ENCODE measurements at regions not wholly inside any gene's neighbourhood (a gene's known extent, or its start where the extent isn't known, plus 50 kb on each side); places are given as distances from the start of the nearest gene placed in this dataset.

GRCh38 chr2:196259507-196260481 lies 88.4 kb upstream of the STK17B start:
- H3K27me3 ChIP-seq (ENCODE audit: control insufficient read depth in 3 of 3, insufficient read depth in 3 of 3, low read length in 3 of 3): no peaks in the 10 kb centered on the region
- no peaks in the 10 kb centered on the region for H3K36me3 ChIP-seq (ENCODE audit: control insufficient read depth in 3 of 3, insufficient read depth in 3 of 3, low read length in 3 of 3)
- no peaks in the 10 kb centered on the region for H3K4me1 ChIP-seq (ENCODE audit: control insufficient read depth in 3 of 3, insufficient read depth in 3 of 3, low read length in 3 of 3)
- no peak overlapping the region for H3K27ac ChIP-seq (ENCODE audit: low read depth, low read length)
- H3K4me3 ChIP-seq (ENCODE audit: low read length in 3 of 3): no peak overlapping the region
- no peak overlapping the region for H3K9ac ChIP-seq (ENCODE audit: low read depth in 1 of 3, low read length in 3 of 3)
- H3K9me3 ChIP-seq (ENCODE audit: control insufficient read depth in 3 of 3, low read length in 3 of 3): no peaks in the 10 kb centered on the region

- no peak overlapping the region for H3K9ac ChIP-seq (ENCODE audit: low read depth in 1 of 3, low read length in 3 of 3)
- H3K4me3 ChIP-seq (ENCODE audit: low read length in 3 of 3): no peak overlapping the region
- no peaks in the 10 kb centered on the region for H3K4me1 ChIP-seq (ENCODE audit: control insufficient read depth in 3 of 3, insufficient read depth in 3 of 3, low read length in 3 of 3)
- no peaks in the 10 kb centered on the region for H3K9me3 ChIP-seq (ENCODE audit: control insufficient read depth in 3 of 3, low read length in 3 of 3)
- H3K27me3 ChIP-seq (ENCODE audit: control insufficient read depth in 3 of 3, insufficient read depth in 3 of 3, low read length in 3 of 3): no peaks in the 10 kb centered on the region
- no peaks in the 10 kb centered on the region for H3K36me3 ChIP-seq (ENCODE audit: control insufficient read depth in 3 of 3, insufficient read depth in 3 of 3, low read length in 3 of 3)
- no peak overlapping the region for H3K27ac ChIP-seq (ENCODE audit: low read depth, low read length)
Observed at GRCh38 chr2:196260546-196260945, 89.2 kb upstream of the STK17B start.

GRCh38 chr2:196262606-196263005 lies 91.2 kb upstream of the STK17B start:
- no peak overlapping the region for H3K4me3 ChIP-seq (ENCODE audit: low read length in 3 of 3)
- no peaks in the 10 kb centered on the region for H3K36me3 ChIP-seq (ENCODE audit: control insufficient read depth in 3 of 3, insufficient read depth in 3 of 3, low read length in 3 of 3)
- no peak overlapping the region for H3K9ac ChIP-seq (ENCODE audit: low read depth in 1 of 3, low read length in 3 of 3)
- H3K27ac ChIP-seq (ENCODE audit: low read depth, low read length): peak overlapping the region; percentile 14
- H3K9me3 ChIP-seq (ENCODE audit: control insufficient read depth in 3 of 3, low read length in 3 of 3): no peaks in the 10 kb centered on the region
- H3K27me3 ChIP-seq (ENCODE audit: control insufficient read depth in 3 of 3, insufficient read depth in 3 of 3, low read length in 3 of 3): no peaks in the 10 kb centered on the region
- H3K4me1 ChIP-seq (ENCODE audit: control insufficient read depth in 3 of 3, insufficient read depth in 3 of 3, low read length in 3 of 3): no peaks in the 10 kb centered on the region

- H3K36me3 ChIP-seq (ENCODE audit: control insufficient read depth in 3 of 3, insufficient read depth in 3 of 3, low read length in 3 of 3): no peaks in the 10 kb centered on the region
- no peak overlapping the region for H3K27ac ChIP-seq (ENCODE audit: low read depth, low read length)
- H3K27me3 ChIP-seq (ENCODE audit: control insufficient read depth in 3 of 3, insufficient read depth in 3 of 3, low read length in 3 of 3): no peaks in the 10 kb centered on the region
- H3K4me3 ChIP-seq (ENCODE audit: low read length in 3 of 3): no peak overlapping the region
- H3K9me3 ChIP-seq (ENCODE audit: control insufficient read depth in 3 of 3, low read length in 3 of 3): no peaks in the 10 kb centered on the region
- H3K9ac ChIP-seq (ENCODE audit: low read depth in 1 of 3, low read length in 3 of 3): no peak overlapping the region
- no peaks in the 10 kb centered on the region for H3K4me1 ChIP-seq (ENCODE audit: control insufficient read depth in 3 of 3, insufficient read depth in 3 of 3, low read length in 3 of 3)
Observed at GRCh38 chr2:196263181-196263747, 91.9 kb upstream of the STK17B start.

- H3K9me3 ChIP-seq (ENCODE audit: control insufficient read depth in 3 of 3, low read length in 3 of 3): no peaks in the 10 kb centered on the region
- no peak overlapping the region for H3K9ac ChIP-seq (ENCODE audit: low read depth in 1 of 3, low read length in 3 of 3)
- no peak overlapping the region for H3K27ac ChIP-seq (ENCODE audit: low read depth, low read length)
- no peak overlapping the region for H3K4me3 ChIP-seq (ENCODE audit: low read length in 3 of 3)
- no peaks in the 10 kb centered on the region for H3K4me1 ChIP-seq (ENCODE audit: control insufficient read depth in 3 of 3, insufficient read depth in 3 of 3, low read length in 3 of 3)
- no peaks in the 10 kb centered on the region for H3K36me3 ChIP-seq (ENCODE audit: control insufficient read depth in 3 of 3, insufficient read depth in 3 of 3, low read length in 3 of 3)
- H3K27me3 ChIP-seq (ENCODE audit: control insufficient read depth in 3 of 3, insufficient read depth in 3 of 3, low read length in 3 of 3): no peaks in the 10 kb centered on the region
Observed at GRCh38 chr2:196266351-196266750, 95.0 kb upstream of the STK17B start.

GRCh38 chr2:196266855-196267254 lies 95.5 kb upstream of the STK17B start:
- no peak overlapping the region for H3K9ac ChIP-seq (ENCODE audit: low read depth in 1 of 3, low read length in 3 of 3)
- H3K27ac ChIP-seq (ENCODE audit: low read depth, low read length): no peak overlapping the region

GRCh38 chr2:196268025-196268424 lies 96.6 kb upstream of the STK17B start:
- Histone ChIP-seq H3K4me1 (ENCODE audit: control insufficient read depth in 3 of 3, insufficient read depth in 3 of 3, low read length in 3 of 3) (no peaks in the 10 kb centered on the region), H3K4me3 (ENCODE audit: low read length in 3 of 3) (no peak overlapping the region), H3K36me3 (ENCODE audit: control insufficient read depth in 3 of 3, insufficient read depth in 3 of 3, low read length in 3 of 3) (no peaks in the 10 kb centered on the region), H3K27me3 (ENCODE audit: control insufficient read depth in 3 of 3, insufficient read depth in 3 of 3, low read length in 3 of 3) (no peaks in the 10 kb centered on the region), H3K27ac (ENCODE audit: low read depth, low read length) (no peak overlapping the region), H3K9me3 (ENCODE audit: control insufficient read depth in 3 of 3, low read length in 3 of 3) (no peaks in the 10 kb centered on the region), H3K9ac (ENCODE audit: low read depth in 1 of 3, low read length in 3 of 3) (no peak overlapping the region)

More at GRCh38 chr2:196266855-196267254, 95.5 kb upstream of the STK17B start:
- H3K4me3 ChIP-seq (ENCODE audit: low read length in 3 of 3): no peak overlapping the region
- H3K27me3 ChIP-seq (ENCODE audit: control insufficient read depth in 3 of 3, insufficient read depth in 3 of 3, low read length in 3 of 3): no peaks in the 10 kb centered on the region
- no peaks in the 10 kb centered on the region for H3K36me3 ChIP-seq (ENCODE audit: control insufficient read depth in 3 of 3, insufficient read depth in 3 of 3, low read length in 3 of 3)
- no peaks in the 10 kb centered on the region for H3K4me1 ChIP-seq (ENCODE audit: control insufficient read depth in 3 of 3, insufficient read depth in 3 of 3, low read length in 3 of 3)
- H3K9me3 ChIP-seq (ENCODE audit: control insufficient read depth in 3 of 3, low read length in 3 of 3): no peaks in the 10 kb centered on the region

- Histone ChIP-seq H3K4me3 (ENCODE audit: low read length in 3 of 3) (no peak overlapping the region), H3K4me1 (ENCODE audit: control insufficient read depth in 3 of 3, insufficient read depth in 3 of 3, low read length in 3 of 3) (peaks cover 0 to under 1% (median 0%) of the 10 kb centered on the region in 3 donors)
Observed at GRCh38 chr2:196268538-196269338, 97.4 kb upstream of the STK17B start.

GRCh38 chr2:196271795-196272194 lies 100.4 kb upstream of the STK17B start:
- no peak overlapping the region for H3K27ac ChIP-seq (ENCODE audit: low read depth, low read length)
- H3K27me3 ChIP-seq (ENCODE audit: control insufficient read depth in 3 of 3, insufficient read depth in 3 of 3, low read length in 3 of 3): no peaks in the 10 kb centered on the region
- H3K4me3 ChIP-seq (ENCODE audit: low read length in 3 of 3): no peak overlapping the region
- H3K9me3 ChIP-seq (ENCODE audit: control insufficient read depth in 3 of 3, low read length in 3 of 3): no peaks in the 10 kb centered on the region
- H3K9ac ChIP-seq (ENCODE audit: low read depth in 1 of 3, low read length in 3 of 3): no peak overlapping the region
- no peaks in the 10 kb centered on the region for H3K36me3 ChIP-seq (ENCODE audit: control insufficient read depth in 3 of 3, insufficient read depth in 3 of 3, low read length in 3 of 3)
- peaks cover 0 to 12% (median 11%) of the 10 kb centered on the region in 3 donors for H3K4me1 ChIP-seq (ENCODE audit: control insufficient read depth in 3 of 3, insufficient read depth in 3 of 3, low read length in 3 of 3)

More at GRCh38 chr2:196268538-196269338, 97.4 kb upstream of the STK17B start:
- Histone ChIP-seq H3K27me3 (ENCODE audit: control insufficient read depth in 3 of 3, insufficient read depth in 3 of 3, low read length in 3 of 3) (no peaks in the 10 kb centered on the region), H3K9ac (ENCODE audit: low read depth in 1 of 3, low read length in 3 of 3) (no peak overlapping the region), H3K27ac (ENCODE audit: low read depth, low read length) (no peak overlapping the region), H3K9me3 (ENCODE audit: control insufficient read depth in 3 of 3, low read length in 3 of 3) (no peaks in the 10 kb centered on the region), H3K36me3 (ENCODE audit: control insufficient read depth in 3 of 3, insufficient read depth in 3 of 3, low read length in 3 of 3) (no peaks in the 10 kb centered on the region)
